ENCODE measurements at regions not wholly inside any gene's neighbourhood (a gene's known extent, or its start where the extent isn't known, plus 50 kb on each side); places are given as distances from the start of the nearest gene placed in this dataset.
A peak's percentile ranks its signal among the peaks of the same experiment; 100 is the strongest.
"Not testable (repeated sequence)": the region's sequence is repeated elsewhere in the genome, so short reads cannot be mapped to it uniquely, and the experiment has no call there.

- in situ Hi-C loops (cut with HindIII; ENCODE audit: low pct_unique_long_range_greater_than_20kb, low sequenced_read_pairs) = no loop called here
- no peak for DNase-seq (ENCODE audit: low read depth, low spot score)
Observed at GRCh38 chr3:18734309-18734708, 309.2 kb upstream of the SATB1 start.

GRCh38 chr3:18732474-18732873, 307.3 kb upstream of the SATB1 start:
- in situ Hi-C loops (cut with HindIII; ENCODE audit: low pct_unique_long_range_greater_than_20kb, low sequenced_read_pairs) = no loop called here

GRCh38 chr3:18730491-18730890, 305.4 kb upstream of the SATB1 start:
- DNase-seq (ENCODE audit: low read depth, low spot score) = no peak
- in situ Hi-C loops (cut with HindIII; ENCODE audit: low pct_unique_long_range_greater_than_20kb, low sequenced_read_pairs) = no loop called here

More at GRCh38 chr3:18732474-18732873, 307.3 kb upstream of the SATB1 start:
- DNase-seq (ENCODE audit: low read depth, low spot score) = no peak

- in situ Hi-C loops (cut with HindIII; ENCODE audit: low pct_unique_long_range_greater_than_20kb, low sequenced_read_pairs) = no loop called here
- DNase-seq (ENCODE audit: low read depth, low spot score) = no peak
Observed at GRCh38 chr3:18729671-18730070, 304.5 kb upstream of the SATB1 start.

- in situ Hi-C loops (cut with HindIII; ENCODE audit: low pct_unique_long_range_greater_than_20kb, low sequenced_read_pairs) = no loop called here
Observed at GRCh38 chr3:18725668-18726407, 300.7 kb upstream of the SATB1 start.

DNA sequence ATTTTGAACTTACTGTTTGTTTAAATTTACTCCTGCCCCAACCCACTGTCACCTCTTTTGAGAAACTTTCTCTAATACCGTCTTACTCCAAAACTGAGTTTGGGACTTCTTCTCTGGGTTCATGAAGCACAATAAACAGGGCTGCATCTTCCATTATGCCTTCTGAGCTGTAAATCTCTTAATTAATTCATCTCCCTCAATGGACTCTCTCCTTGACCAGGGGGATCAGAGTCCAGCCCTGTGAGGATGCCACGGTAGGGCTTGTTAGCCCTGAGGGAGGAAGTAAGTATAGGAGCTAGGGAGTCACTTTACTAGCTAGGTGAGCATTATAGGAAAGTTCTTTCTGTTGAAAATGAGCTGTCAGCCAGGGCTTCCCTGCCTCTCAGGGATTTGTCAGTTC, 299.3 kb upstream of the SATB1 start:
- DNase-seq (ENCODE audit: low read depth, low spot score) = no peak
- in situ Hi-C loops (cut with HindIII; ENCODE audit: low pct_unique_long_range_greater_than_20kb, low sequenced_read_pairs) = no loop called here

More at GRCh38 chr3:18725668-18726407, 300.7 kb upstream of the SATB1 start:
- DNase-seq (ENCODE audit: low read depth, low spot score) = peak; percentile 91

DNA sequence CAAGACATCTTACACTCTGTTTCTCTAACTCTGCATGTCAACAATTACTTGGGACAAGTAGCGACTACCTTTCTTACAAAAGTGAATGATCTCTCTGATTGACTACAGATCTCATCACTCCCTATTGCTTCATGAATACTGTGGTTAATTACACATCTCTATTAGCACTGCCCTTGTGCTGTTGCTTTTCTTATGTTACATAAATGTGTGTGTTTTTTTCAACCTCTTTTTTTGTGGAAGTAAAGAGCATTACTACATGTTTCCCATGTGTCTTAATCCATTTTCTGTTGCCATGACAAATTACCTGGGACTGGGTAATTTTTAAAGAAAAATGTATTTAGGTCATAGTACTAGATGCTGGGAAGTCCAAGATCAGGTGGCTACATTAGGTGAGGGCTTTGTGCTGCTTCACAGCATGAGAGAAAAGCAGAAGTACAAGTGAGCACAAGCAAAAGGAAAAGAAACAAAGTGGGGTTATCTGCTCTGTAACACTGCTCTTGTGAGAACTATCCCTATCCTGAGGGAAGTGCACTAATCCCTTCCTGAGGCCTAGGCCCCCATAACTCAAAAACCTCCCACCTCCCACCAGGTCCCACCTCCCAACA, 298.2 kb upstream of the SATB1 start:
- in situ Hi-C loops (cut with HindIII; ENCODE audit: low pct_unique_long_range_greater_than_20kb, low sequenced_read_pairs) = no loop called here
- no peak for DNase-seq (ENCODE audit: low read depth, low spot score)

GRCh38 chr3:18720543-18720942, 295.4 kb upstream of the SATB1 start:
- in situ Hi-C loops (cut with HindIII; ENCODE audit: low pct_unique_long_range_greater_than_20kb, low sequenced_read_pairs) = no loop called here
- no peak for DNase-seq (ENCODE audit: low read depth, low spot score)

GRCh38 chr3:18717598-18717997, 292.5 kb upstream of the SATB1 start:
- no peak for DNase-seq (ENCODE audit: low read depth, low spot score)

DNA sequence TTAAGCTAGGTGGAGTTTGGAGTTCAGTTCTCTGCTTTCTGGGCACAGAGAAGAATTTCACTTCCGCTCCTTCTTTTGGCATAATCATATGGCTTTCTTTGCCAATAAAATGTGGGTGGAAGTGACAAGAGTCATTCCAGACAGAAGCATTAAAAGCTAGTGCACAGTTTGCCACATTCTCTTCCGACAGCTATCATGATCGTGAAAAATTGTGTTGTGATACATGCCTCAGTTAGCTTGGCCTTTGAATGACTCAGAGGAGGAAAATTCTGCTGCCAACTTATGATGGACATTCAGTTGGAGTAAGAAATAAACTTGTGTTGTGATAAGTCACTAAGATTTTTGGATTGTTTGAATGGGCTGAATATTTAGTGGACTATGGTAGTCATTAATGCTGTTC, 291.7 kb upstream of the SATB1 start:
- in situ Hi-C loops (cut with HindIII; ENCODE audit: low pct_unique_long_range_greater_than_20kb, low sequenced_read_pairs) = no loop called here
- no peak for DNase-seq (ENCODE audit: low read depth, low spot score)

More at GRCh38 chr3:18717598-18717997, 292.5 kb upstream of the SATB1 start:
- in situ Hi-C loops (cut with HindIII; ENCODE audit: low pct_unique_long_range_greater_than_20kb, low sequenced_read_pairs) = no loop called here

- DNase-seq (ENCODE audit: low read depth, low spot score) = no peak
- in situ Hi-C loops (cut with HindIII; ENCODE audit: low pct_unique_long_range_greater_than_20kb, low sequenced_read_pairs) = no loop called here
Observed at GRCh38 chr3:18716101-18716500, 291.0 kb upstream of the SATB1 start.

- in situ Hi-C loops (cut with HindIII; ENCODE audit: low pct_unique_long_range_greater_than_20kb, low sequenced_read_pairs) = no loop called here
- DNase-seq (ENCODE audit: low read depth, low spot score) = no peak
Observed at GRCh38 chr3:18715208-18715607, 290.1 kb upstream of the SATB1 start.

- in situ Hi-C loops (cut with HindIII; ENCODE audit: low pct_unique_long_range_greater_than_20kb, low sequenced_read_pairs) = no loop called here
- DNase-seq (ENCODE audit: low read depth, low spot score) = no peak
Observed at GRCh38 chr3:18713577-18713951, 288.4 kb upstream of the SATB1 start.

DNA sequence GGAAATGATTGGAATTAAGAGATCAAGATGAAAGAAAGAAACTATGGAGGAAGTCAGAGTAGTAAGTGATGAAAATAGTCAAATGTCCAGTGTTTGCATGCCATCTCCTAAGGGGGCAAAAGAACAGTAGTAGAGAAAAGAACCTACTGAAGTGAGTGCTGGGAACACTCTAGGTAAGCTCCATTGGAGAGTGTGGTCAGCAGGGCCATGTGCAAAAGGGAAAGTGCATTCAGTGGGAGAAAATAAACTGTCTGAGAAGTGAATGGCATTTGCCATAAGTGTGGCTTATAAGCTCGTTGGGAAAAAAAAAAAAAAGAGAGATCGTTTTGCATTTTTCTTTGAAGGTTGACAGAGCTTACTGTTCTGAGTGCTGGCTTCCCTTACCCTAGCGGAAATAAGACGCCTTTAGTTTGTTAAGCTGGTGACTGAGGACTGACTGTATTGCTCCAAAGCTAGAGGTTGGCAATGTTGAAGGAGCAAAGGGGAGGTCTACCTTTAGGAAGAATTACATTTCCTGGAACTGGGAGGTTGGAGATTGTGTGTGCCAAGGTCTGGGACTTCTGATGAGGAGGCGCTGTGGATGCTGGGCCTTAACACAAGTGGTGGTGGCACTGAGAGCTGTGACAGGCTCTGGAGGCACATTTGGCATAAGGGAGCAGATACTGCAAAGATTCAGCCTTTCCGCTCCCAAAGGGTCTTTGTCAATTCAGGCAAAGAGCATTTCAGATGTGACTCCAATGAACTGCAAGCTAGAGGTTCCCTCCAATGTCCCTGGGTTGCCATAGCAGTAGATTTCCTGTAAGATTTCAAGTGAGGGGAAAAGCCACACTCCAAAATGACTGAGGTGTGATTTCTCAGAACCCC, 287.8 kb upstream of the SATB1 start:
- no peak for DNase-seq (ENCODE audit: low read depth, low spot score)
- in situ Hi-C loops (cut with HindIII; ENCODE audit: low pct_unique_long_range_greater_than_20kb, low sequenced_read_pairs) = no loop called here

DNA sequence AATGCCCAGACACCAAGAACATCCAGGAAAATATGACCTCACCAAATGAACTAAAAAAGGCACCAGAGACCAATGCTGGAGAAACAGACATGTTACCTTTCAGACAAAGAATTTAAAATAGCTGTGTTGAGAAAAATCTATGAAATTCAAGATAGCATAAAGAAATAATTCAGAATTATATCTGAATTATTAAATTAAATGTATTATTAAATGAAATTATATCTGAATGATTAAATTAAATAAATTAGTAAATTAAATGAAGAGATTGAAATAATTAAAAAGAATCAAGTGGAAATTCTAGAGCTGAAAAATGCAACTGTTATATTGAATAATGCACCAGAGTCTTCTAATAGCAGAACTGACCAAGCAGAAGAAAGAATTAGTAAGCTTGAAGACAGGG, 279.2 kb upstream of the SATB1 start:
- no peak for DNase-seq (ENCODE audit: low read depth, low spot score)
- in situ Hi-C loops (cut with HindIII; ENCODE audit: low pct_unique_long_range_greater_than_20kb, low sequenced_read_pairs) = no loop called here

GRCh38 chr3:18703798-18704197, 278.7 kb upstream of the SATB1 start:
- DNase-seq (ENCODE audit: low read depth, low spot score) = no peak
- in situ Hi-C loops (cut with HindIII; ENCODE audit: low pct_unique_long_range_greater_than_20kb, low sequenced_read_pairs) = no loop called here

DNA sequence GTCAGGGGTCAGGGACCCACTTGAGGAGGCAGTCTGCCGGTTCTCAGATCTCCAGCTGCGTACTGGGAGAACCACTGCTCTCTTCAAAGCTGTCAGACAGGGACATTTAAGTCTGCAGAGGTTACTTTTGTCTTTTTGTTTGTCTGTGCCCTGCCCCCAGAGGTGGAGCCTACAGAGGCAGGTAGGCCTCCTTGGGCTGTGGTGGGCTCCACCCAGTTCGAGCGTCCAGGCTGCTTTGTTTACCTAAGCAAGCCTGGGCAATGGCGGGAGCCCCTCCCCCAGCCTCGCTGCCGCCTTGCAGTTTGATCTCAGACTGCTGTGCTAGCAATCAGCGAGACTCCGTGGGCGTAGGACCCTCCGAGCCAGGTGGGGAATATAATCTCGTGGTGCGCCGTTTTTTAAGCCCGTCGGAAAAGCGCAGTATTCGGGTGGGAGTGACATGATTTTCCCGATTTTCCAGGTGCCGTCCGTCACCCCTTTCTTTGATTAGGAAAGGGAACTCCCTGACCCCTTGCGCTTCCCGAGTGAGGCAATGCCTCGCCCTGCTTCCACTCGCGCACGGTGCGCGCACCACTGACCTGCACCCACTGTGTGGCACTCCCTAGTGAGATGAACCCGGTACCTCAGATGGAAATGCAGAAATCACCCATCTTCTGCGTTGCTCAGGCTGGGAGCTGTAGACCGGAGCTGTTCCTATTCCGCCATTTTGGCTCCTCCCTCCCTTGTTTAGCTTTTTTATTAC, 268.6 kb upstream of the SATB1 start:
- DNase-seq (ENCODE audit: low read depth, low spot score); in situ Hi-C loops (cut with HindIII; ENCODE audit: low pct_unique_long_range_greater_than_20kb, low sequenced_read_pairs): not testable (repeated sequence)

GRCh38 chr3:18687286-18687685, 262.1 kb upstream of the SATB1 start:
- no peak for DNase-seq (ENCODE audit: low read depth, low spot score)
- in situ Hi-C loops (cut with HindIII; ENCODE audit: low pct_unique_long_range_greater_than_20kb, low sequenced_read_pairs) = no loop called here

All from SK-MEL-5 (cell line).